H1 (cell line): ENCODE measurements at regions not wholly inside any gene's neighbourhood (a gene's known extent, or its start where the extent isn't known, plus 50 kb on each side); places are given as distances from the start of the nearest gene placed in this dataset.
"Not testable (repeated sequence)": the region's sequence is repeated elsewhere in the genome, so short reads cannot be mapped to it uniquely, and the experiment has no call there.

Experiments used
- ATF2 ChIP-seq: IDR thresholded peaks from 2 replicates; pipeline ENCODE4 v1.6.1; 2012; ENCODE audit warnings: low read length, inconsistent platforms
- CTCF ChIP-seq, 3 experiments: IDR thresholded peaks; 1 replicate in 2 of 3; 2 replicates in 1 of 3; pipeline versions ENCODE4 v1.5.1 to v1.6.1; 2011; ENCODE audit warnings: low read length in 3 of 3, mild to moderate bottlenecking in 3 of 3, inconsistent platforms in 2 of 3, low read depth in 1 of 3, moderate library complexity in 1 of 3; ENCODE audit not compliant: insufficient read depth in 1 of 3; ENCODE audit errors: control extremely low read depth in 1 of 3
- JUN ChIP-seq: IDR thresholded peaks from 2 replicates; pipeline ENCODE4 v1.6.1; 2011; ENCODE audit warnings: low read depth, mild to moderate bottlenecking, improper control_type of control experiment, low read length
- POLR2A ChIP-seq, 2 experiments: IDR thresholded peaks; 1 replicate in 1 of 2; 2 replicates in 1 of 2; pipeline ENCODE4 v1.6.1; 2011; ENCODE audit warnings: low read depth in 2 of 2, low read length in 2 of 2, mild to moderate bottlenecking in 2 of 2; ENCODE audit errors: control extremely low read depth in 1 of 2
- SUZ12 ChIP-seq: fragments of 200-600 bp; sonication (generic); IDR thresholded peaks from 2 replicates; pipeline ENCODE4 v1.6.1; 2012; ENCODE audit warnings: mild to moderate bottlenecking, inconsistent platforms, low read length, moderate library complexity, mixed read lengths

GRCh38 chr16:87217802-87218201 lies 99.4 kb downstream of the C16orf95 start:
- TF ChIP-seq CTCF (IDR thresholded peaks at IDR 0.05; ENCODE audit: control extremely low read depth in 1 of 3, insufficient read depth in 1 of 3, low read depth in 1 of 3, low read length in 3 of 3); ATF2; SUZ12; POLR2A (IDR thresholded peaks at IDR 0.05; ENCODE audit: control extremely low read depth in 1 of 2, low read depth in 2 of 2, low read length in 2 of 2); JUN: not testable (repeated sequence)
